22Rv1 (cell line): ENCODE measurements at regions not wholly inside any gene's neighbourhood (a gene's known extent, or its start where the extent isn't known, plus 50 kb on each side); places are given as distances from the start of the nearest gene placed in this dataset.

Experiments used
- ZFX ChIP-seq: fragments of 450-650 bp; IDR thresholded peaks from 2 replicates; pipeline ENCODE4 v1.6.1; 2017; ENCODE audit warnings: antibody characterized with exemption, borderline replicate concordance
- TF ChIP-seq, protein P1 (sequence below): fragments of 450-650 bp; IDR thresholded peaks from 2 replicates; pipeline ENCODE4 v1.5.1; 2017; ENCODE audit warnings: mild to moderate bottlenecking

- TF ChIP-seq, protein P1, sequence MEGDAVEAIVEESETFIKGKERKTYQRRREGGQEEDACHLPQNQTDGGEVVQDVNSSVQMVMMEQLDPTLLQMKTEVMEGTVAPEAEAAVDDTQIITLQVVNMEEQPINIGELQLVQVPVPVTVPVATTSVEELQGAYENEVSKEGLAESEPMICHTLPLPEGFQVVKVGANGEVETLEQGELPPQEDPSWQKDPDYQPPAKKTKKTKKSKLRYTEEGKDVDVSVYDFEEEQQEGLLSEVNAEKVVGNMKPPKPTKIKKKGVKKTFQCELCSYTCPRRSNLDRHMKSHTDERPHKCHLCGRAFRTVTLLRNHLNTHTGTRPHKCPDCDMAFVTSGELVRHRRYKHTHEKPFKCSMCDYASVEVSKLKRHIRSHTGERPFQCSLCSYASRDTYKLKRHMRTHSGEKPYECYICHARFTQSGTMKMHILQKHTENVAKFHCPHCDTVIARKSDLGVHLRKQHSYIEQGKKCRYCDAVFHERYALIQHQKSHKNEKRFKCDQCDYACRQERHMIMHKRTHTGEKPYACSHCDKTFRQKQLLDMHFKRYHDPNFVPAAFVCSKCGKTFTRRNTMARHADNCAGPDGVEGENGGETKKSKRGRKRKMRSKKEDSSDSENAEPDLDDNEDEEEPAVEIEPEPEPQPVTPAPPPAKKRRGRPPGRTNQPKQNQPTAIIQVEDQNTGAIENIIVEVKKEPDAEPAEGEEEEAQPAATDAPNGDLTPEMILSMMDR = no peak
- no peak for TF ChIP-seq ZFX
These were observed 97.0 kb upstream of the SPRY4 start for GRCh38 chr5:142421621-142422397.
